ENCODE measurements at regions not wholly inside any gene's neighbourhood (a gene's known extent, or its start where the extent isn't known, plus 50 kb on each side); places are given as distances from the start of the nearest gene placed in this dataset.
A peak's percentile ranks its signal among the peaks of the same experiment; 100 is the strongest.

- Histone ChIP-seq H3K4me1 (ENCODE audit: control insufficient read depth in 3 of 3, insufficient read depth in 3 of 3, low read length in 3 of 3) (peaks cover 11 to 16% (median 16%) of the 10 kb centered on the region in 3 donors), H3K4me3 (ENCODE audit: low read length in 3 of 3) (no peak overlapping the region), H3K9me3 (ENCODE audit: control insufficient read depth in 3 of 3, low read length in 3 of 3) (no peaks in the 10 kb centered on the region), H3K36me3 (ENCODE audit: control insufficient read depth in 3 of 3, insufficient read depth in 3 of 3, low read length in 3 of 3) (no peaks in the 10 kb centered on the region), H3K27ac (ENCODE audit: low read depth, low read length) (peak overlapping the region; percentile 39), H3K9ac (ENCODE audit: low read depth in 1 of 3, low read length in 3 of 3) (no peak overlapping the region), H3K27me3 (ENCODE audit: control insufficient read depth in 3 of 3, insufficient read depth in 3 of 3, low read length in 3 of 3) (no peaks in the 10 kb centered on the region)
These were observed 431.2 kb downstream of the LPIN1 start for GRCh38 chr2:12177455-12178288.

GRCh38 chr2:12178289-12179080 lies 432.1 kb downstream of the LPIN1 start:
- H3K9me3 ChIP-seq (ENCODE audit: control insufficient read depth in 3 of 3, low read length in 3 of 3): no peaks in the 10 kb centered on the region
- H3K27me3 ChIP-seq (ENCODE audit: control insufficient read depth in 3 of 3, insufficient read depth in 3 of 3, low read length in 3 of 3): no peaks in the 10 kb centered on the region
- no peak overlapping the region for H3K9ac ChIP-seq (ENCODE audit: low read depth in 1 of 3, low read length in 3 of 3)
- no peaks in the 10 kb centered on the region for H3K36me3 ChIP-seq (ENCODE audit: control insufficient read depth in 3 of 3, insufficient read depth in 3 of 3, low read length in 3 of 3)
- H3K27ac ChIP-seq (ENCODE audit: low read depth, low read length): no peak overlapping the region
- H3K4me1 ChIP-seq (ENCODE audit: control insufficient read depth in 3 of 3, insufficient read depth in 3 of 3, low read length in 3 of 3): peaks cover 11 to 16% (median 16%) of the 10 kb centered on the region in 3 donors
- no peak overlapping the region for H3K4me3 ChIP-seq (ENCODE audit: low read length in 3 of 3)

DNA sequence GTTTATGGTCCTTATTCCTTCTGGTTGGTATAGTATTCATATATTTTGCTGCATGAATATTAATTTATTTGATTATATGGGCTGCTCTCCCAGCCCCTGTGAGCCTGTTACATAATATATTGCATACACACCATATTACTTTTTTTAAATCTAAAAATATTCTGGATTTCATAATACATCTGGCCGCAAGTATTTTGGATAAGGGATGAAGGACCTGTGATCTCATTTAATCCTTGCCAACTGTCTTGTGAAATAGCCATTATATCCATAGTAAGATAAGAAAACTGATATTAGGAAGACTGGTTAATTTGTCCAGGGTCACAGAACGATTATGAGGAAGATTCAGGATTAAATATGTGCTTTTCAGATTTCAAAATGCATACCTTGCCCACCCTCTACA lies 433.6 kb downstream of the LPIN1 start:
- H3K27ac ChIP-seq (ENCODE audit: low read depth, low read length): no peak overlapping the region
- no peaks in the 10 kb centered on the region for H3K27me3 ChIP-seq (ENCODE audit: control insufficient read depth in 3 of 3, insufficient read depth in 3 of 3, low read length in 3 of 3)
- no peaks in the 10 kb centered on the region for H3K36me3 ChIP-seq (ENCODE audit: control insufficient read depth in 3 of 3, insufficient read depth in 3 of 3, low read length in 3 of 3)
- no peaks in the 10 kb centered on the region for H3K9me3 ChIP-seq (ENCODE audit: control insufficient read depth in 3 of 3, low read length in 3 of 3)
- H3K4me3 ChIP-seq (ENCODE audit: low read length in 3 of 3): no peak overlapping the region
- peaks cover 11 to 16% (median 16%) of the 10 kb centered on the region in 3 donors for H3K4me1 ChIP-seq (ENCODE audit: control insufficient read depth in 3 of 3, insufficient read depth in 3 of 3, low read length in 3 of 3)
- no peak overlapping the region for H3K9ac ChIP-seq (ENCODE audit: low read depth in 1 of 3, low read length in 3 of 3)

DNA sequence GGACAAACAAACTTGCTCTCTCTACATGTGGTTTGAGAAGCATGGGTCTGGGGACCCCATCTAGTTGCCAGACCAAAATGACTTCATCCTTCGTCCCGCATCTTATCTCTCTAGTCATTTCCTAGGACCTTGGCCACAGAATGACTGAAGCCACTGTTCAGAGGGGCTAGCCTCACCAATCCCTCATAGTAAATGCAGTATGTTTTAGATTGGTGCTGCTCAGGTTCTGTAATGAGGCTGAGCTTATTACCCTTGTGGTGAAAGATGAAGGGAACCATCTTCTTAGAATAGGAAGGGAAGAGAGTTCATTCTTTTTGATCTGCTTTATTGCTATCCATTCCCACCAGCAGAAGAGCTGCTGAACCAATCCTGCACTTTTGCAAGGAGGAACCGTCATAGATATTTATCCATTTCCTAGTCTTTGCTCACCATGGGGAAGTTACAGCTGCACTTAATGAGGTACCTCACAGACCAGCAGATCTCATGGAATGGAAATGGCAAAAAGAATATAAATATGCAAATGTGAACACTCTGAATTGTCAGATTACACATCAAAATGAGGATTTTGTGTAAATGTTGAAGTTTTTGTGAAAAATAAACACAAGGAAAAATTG lies 436.7 kb downstream of the LPIN1 start:
- Histone ChIP-seq H3K36me3 (ENCODE audit: control insufficient read depth in 3 of 3, insufficient read depth in 3 of 3, low read length in 3 of 3) (no peaks in the 10 kb centered on the region), H3K9ac (ENCODE audit: low read depth in 1 of 3, low read length in 3 of 3) (no peak overlapping the region), H3K4me3 (ENCODE audit: low read length in 3 of 3) (no peak overlapping the region), H3K27me3 (ENCODE audit: control insufficient read depth in 3 of 3, insufficient read depth in 3 of 3, low read length in 3 of 3) (no peaks in the 10 kb centered on the region), H3K4me1 (ENCODE audit: control insufficient read depth in 3 of 3, insufficient read depth in 3 of 3, low read length in 3 of 3) (peaks cover 0 to 4% (median under 1%) of the 10 kb centered on the region in 3 donors), H3K27ac (ENCODE audit: low read depth, low read length) (no peak overlapping the region), H3K9me3 (ENCODE audit: control insufficient read depth in 3 of 3, low read length in 3 of 3) (no peaks in the 10 kb centered on the region)

DNA sequence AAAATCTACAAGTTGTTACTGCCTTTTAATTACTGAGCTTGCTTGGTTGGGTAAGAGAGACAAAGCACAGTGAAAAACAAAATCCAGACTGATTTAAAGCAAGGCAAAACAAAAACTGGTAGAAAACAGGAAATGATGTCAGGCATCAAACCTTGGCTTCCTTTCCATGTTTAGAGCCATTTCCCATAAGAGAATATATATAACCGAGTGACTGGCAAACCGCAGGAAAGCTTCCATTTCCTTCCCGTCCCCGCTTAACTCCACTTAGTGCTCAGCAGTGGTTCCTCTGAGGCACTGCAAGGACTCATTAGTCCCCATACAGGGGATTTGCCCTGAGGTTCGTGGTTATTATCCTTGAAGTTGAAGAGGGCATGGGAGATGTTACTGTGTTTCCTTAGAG lies 446.3 kb downstream of the LPIN1 start:
- no peaks in the 10 kb centered on the region for H3K9me3 ChIP-seq (ENCODE audit: control insufficient read depth in 3 of 3, low read length in 3 of 3)
- no peak overlapping the region for H3K9ac ChIP-seq (ENCODE audit: low read depth in 1 of 3, low read length in 3 of 3)
- H3K27me3 ChIP-seq (ENCODE audit: control insufficient read depth in 3 of 3, insufficient read depth in 3 of 3, low read length in 3 of 3): no peaks in the 10 kb centered on the region
- peak overlapping the region; percentile 68 for H3K27ac ChIP-seq (ENCODE audit: low read depth, low read length)
- no peak overlapping the region for H3K4me3 ChIP-seq (ENCODE audit: low read length in 3 of 3)
- H3K4me1 ChIP-seq (ENCODE audit: control insufficient read depth in 3 of 3, insufficient read depth in 3 of 3, low read length in 3 of 3): peaks cover 0 to 4% (median 2%) of the 10 kb centered on the region in 3 donors
- no peaks in the 10 kb centered on the region for H3K36me3 ChIP-seq (ENCODE audit: control insufficient read depth in 3 of 3, insufficient read depth in 3 of 3, low read length in 3 of 3)

DNA sequence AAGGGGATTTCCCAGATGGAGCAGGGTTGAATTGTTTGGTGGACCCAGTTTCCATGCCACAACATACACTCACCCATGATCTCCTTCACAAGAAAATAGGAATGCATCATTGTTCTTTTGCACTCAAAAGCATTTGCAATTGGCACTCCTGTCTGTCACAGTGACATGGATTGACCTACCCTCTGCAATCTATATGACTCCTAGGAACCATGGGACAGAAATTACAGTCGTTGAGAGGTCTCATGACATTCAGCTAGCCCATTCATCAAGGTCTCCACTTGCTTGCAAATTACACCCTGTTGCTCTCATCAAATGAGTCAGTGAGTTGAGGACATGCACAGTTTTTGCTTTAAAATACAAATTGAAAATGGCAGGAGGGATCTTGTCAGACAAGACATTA lies 448.5 kb downstream of the LPIN1 start:
- H3K9ac ChIP-seq (ENCODE audit: low read depth in 1 of 3, low read length in 3 of 3): no peak overlapping the region
- H3K36me3 ChIP-seq (ENCODE audit: control insufficient read depth in 3 of 3, insufficient read depth in 3 of 3, low read length in 3 of 3): no peaks in the 10 kb centered on the region
- H3K4me3 ChIP-seq (ENCODE audit: low read length in 3 of 3): no peak overlapping the region
- no peak overlapping the region for H3K27ac ChIP-seq (ENCODE audit: low read depth, low read length)
- no peaks in the 10 kb centered on the region for H3K27me3 ChIP-seq (ENCODE audit: control insufficient read depth in 3 of 3, insufficient read depth in 3 of 3, low read length in 3 of 3)
- H3K4me1 ChIP-seq (ENCODE audit: control insufficient read depth in 3 of 3, insufficient read depth in 3 of 3, low read length in 3 of 3): peaks cover 0 to 4% (median 2%) of the 10 kb centered on the region in 3 donors
- no peaks in the 10 kb centered on the region for H3K9me3 ChIP-seq (ENCODE audit: control insufficient read depth in 3 of 3, low read length in 3 of 3)

- Histone ChIP-seq H3K9me3 (ENCODE audit: control insufficient read depth in 3 of 3, low read length in 3 of 3) (no peaks in the 10 kb centered on the region), H3K9ac (ENCODE audit: low read depth in 1 of 3, low read length in 3 of 3) (no peak overlapping the region), H3K4me1 (ENCODE audit: control insufficient read depth in 3 of 3, insufficient read depth in 3 of 3, low read length in 3 of 3) (peaks cover 0 to 4% (median 2%) of the 10 kb centered on the region in 3 donors), H3K27me3 (ENCODE audit: control insufficient read depth in 3 of 3, insufficient read depth in 3 of 3, low read length in 3 of 3) (no peaks in the 10 kb centered on the region), H3K4me3 (ENCODE audit: low read length in 3 of 3) (no peak overlapping the region), H3K27ac (ENCODE audit: low read depth, low read length) (no peak overlapping the region), H3K36me3 (ENCODE audit: control insufficient read depth in 3 of 3, insufficient read depth in 3 of 3, low read length in 3 of 3) (no peaks in the 10 kb centered on the region)
These were observed 450.1 kb downstream of the LPIN1 start for GRCh38 chr2:12196495-12196894.

- no peak overlapping the region for H3K9ac ChIP-seq (ENCODE audit: low read depth in 1 of 3, low read length in 3 of 3)
- H3K4me1 ChIP-seq (ENCODE audit: control insufficient read depth in 3 of 3, insufficient read depth in 3 of 3, low read length in 3 of 3): peaks cover 0 to 4% (median 2%) of the 10 kb centered on the region in 3 donors
- H3K4me3 ChIP-seq (ENCODE audit: low read length in 3 of 3): no peak overlapping the region
- no peaks in the 10 kb centered on the region for H3K36me3 ChIP-seq (ENCODE audit: control insufficient read depth in 3 of 3, insufficient read depth in 3 of 3, low read length in 3 of 3)
- no peaks in the 10 kb centered on the region for H3K27me3 ChIP-seq (ENCODE audit: control insufficient read depth in 3 of 3, insufficient read depth in 3 of 3, low read length in 3 of 3)
- H3K27ac ChIP-seq (ENCODE audit: low read depth, low read length): no peak overlapping the region
- no peaks in the 10 kb centered on the region for H3K9me3 ChIP-seq (ENCODE audit: control insufficient read depth in 3 of 3, low read length in 3 of 3)
These were observed 450.7 kb downstream of the LPIN1 start for GRCh38 chr2:12197133-12197532.

- Histone ChIP-seq H3K27me3 (ENCODE audit: control insufficient read depth in 3 of 3, insufficient read depth in 3 of 3, low read length in 3 of 3) (no peaks in the 10 kb centered on the region), H3K9ac (ENCODE audit: low read depth in 1 of 3, low read length in 3 of 3) (no peak overlapping the region), H3K4me1 (ENCODE audit: control insufficient read depth in 3 of 3, insufficient read depth in 3 of 3, low read length in 3 of 3) (peaks cover 0 to 2% (median 0%) of the 10 kb centered on the region in 3 donors), H3K36me3 (ENCODE audit: control insufficient read depth in 3 of 3, insufficient read depth in 3 of 3, low read length in 3 of 3) (no peaks in the 10 kb centered on the region), H3K4me3 (ENCODE audit: low read length in 3 of 3) (no peak overlapping the region), H3K9me3 (ENCODE audit: control insufficient read depth in 3 of 3, low read length in 3 of 3) (no peaks in the 10 kb centered on the region), H3K27ac (ENCODE audit: low read depth, low read length) (no peak overlapping the region)
These were observed 453.2 kb downstream of the LPIN1 start for GRCh38 chr2:12199491-12200211.

Measured in skeletal muscle tissue (tissue), 3 donors.